Hematopoietic multipotent progenitor cell treated with erythropoietin and hydrocortisone succinate and interleukin-3 and kit ligand, for 8 days (in vitro differentiated cells): ENCODE measurements at regions not wholly inside any gene's neighbourhood (a gene's known extent, or its start where the extent isn't known, plus 50 kb on each side); places are given as distances from the start of the nearest gene placed in this dataset.

Source experiments
- DNase-seq: peaks from one replicate; pipeline ENCODE4 v3.0.0-alpha.2; 2015

DNA sequence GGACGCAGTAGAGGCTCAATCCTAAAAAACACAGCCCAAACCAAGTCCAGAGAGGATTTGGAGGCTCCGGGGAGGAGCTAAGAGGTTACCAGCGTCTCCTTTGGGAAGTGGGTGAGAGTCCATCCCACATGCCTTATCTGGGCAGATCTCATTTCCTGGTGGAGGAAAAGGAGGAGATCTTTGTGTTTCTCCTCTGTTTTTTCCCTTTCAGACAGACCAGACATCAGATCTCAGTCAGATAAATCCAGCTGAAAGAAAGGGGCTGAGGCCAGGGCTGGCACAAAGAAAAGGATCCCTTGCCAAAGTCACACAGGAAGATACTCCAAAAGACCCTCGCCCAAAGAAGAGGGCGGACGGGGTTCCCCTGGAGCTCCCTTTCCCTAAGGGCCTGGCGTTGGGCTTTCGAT, 58.3 kb upstream of the COMTD1 start:
- DNase-seq, result no peak

DNA sequence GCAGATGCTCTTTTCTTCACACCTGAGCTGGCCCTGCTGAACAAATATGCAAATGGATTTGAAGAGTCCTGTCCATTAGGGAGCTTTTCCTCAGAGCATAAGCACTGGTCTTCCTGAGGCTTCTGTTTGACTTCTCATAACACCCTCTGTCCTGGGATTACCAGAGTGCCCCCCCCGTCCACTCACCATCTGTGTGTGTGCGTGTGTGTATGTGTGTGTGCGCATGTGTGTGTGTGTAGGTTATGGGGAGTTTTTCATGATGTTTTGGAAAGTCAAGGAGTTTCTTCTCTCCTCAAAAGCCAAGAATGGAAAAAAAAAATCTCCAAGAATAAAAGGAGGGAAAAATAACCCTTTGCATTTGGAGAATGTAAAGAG, 57.7 kb upstream of the COMTD1 start:
- no peak for DNase-seq

DNA sequence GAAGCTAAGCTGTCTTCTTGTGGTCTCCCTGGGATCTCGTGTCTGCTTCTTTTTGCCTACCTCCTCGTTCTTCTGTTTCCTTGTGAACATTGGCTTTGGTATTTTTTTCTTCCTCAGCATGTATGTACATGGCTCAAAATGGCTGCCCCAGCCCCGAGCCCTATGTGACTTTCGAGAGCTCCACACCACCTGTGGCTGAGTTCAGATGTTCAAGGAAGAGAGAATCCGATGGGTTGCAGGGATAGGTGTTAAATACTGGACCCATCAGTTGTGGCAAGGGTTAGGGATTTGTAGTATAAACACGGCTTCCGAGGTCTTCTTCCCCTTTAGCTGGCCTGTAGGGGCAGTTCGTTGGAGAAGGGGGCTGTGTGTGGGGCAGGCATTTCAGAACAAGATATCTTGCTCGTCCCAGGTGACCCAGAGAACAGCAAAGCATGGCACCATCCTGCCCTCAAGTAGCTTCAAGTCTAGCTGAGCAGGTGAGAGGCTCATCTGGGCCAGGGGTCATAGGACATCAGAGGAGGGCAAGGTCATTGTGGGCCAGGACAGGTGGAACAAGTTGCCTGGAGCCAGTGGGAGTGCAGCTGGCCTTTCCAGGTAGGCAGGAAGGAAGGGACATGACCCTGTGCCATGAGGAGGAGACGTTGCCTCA, 57.2 kb upstream of the COMTD1 start:
- no peak for DNase-seq

DNA sequence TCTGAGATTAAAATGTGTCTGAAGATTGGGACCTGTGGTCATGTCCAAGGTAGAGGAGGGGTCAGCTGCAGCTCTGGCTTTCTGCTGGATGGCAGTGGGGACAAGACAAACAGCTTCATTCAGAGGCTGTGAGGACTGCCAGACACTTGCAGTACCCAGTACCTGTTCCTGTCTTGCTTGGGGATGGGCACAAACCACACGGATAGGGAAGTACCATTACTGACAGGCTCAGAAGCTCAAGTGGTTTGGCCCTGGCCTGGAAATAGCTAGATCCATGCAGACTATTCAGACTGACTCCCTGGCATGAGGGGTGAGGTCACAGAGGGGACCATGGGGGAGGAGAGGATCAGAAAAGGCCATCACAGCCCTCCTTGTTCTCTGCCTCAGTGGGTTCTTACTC, 56.0 kb upstream of the COMTD1 start:
- no peak for DNase-seq

DNA sequence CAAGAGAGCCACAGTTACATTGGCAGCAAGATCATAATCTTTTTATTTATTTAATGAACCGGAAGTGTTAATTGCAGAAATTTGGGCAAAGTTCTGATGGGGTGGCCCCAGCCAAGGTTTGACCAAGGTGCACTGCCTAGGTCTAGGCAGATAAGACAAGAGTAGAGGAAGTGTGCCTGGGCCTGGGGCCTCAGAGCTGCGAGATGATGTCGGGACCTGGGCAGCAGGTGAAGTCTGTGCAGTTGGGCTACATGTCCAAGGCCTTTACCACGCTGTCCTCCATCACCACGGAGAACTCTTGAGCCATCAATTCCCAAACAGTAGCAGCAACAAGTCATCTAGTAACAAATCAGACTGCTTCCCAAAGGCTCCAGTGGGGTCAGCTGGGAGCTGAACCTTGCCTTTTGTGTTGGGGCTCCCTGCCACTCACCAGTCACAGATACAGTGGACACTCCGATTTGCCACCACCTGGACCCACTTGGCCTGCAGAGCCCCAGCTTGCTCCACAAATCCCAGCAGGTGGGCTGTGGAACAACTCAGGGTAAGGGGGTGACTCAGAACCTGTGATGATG, 52.5 kb upstream of the COMTD1 start:
- DNase-seq, result no peak

DNA sequence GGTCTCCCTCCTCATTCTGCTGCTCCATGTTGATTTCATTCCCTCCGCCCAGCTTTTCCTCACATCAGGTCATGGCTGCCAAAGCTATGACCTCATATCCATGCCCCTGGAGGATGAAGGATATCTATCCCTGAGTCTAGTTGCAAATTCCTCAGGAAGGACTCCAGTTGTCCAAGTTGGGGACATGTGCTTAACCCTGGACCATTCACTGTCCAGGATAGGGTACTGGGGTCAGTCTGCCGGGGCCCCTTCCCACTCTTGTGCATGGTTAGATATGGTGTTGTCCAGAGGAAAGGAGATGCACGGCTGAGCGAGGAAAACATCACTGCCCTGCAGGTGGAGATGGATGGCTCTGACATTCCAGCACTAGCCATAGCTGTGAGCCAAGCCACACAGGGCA, 51.9 kb upstream of the COMTD1 start:
- DNase-seq, result no peak

DNA sequence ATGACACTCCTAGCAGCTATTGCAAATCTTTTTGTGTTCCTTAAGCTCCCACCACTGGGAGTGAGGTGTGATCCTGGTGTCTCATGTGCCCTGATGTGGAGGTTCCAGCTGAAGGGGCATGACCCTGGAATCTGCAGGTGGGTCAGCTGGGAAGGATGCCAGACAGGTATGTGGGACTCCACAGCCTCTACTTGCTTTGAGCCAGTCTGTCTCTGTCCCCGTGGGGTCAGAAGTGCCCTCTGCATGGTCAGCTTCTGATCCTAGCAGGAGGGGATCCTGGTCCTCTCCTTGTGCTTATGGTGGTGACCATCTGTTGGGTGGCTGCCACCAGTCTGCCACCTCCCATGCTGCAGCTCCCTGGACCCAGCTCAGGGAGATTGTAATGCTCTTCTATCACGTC, 51.1 kb upstream of the COMTD1 start:
- no peak for DNase-seq
